Stimulated activated CD8-positive, alpha-beta memory T cell treated with anti-CD3 and anti-CD28 coated beads, Interleukin-4, amount 100 ng/mL, for 4 hours (primary cell): ENCODE measurements at regions not wholly inside any gene's neighbourhood (a gene's known extent, or its start where the extent isn't known, plus 50 kb on each side); places are given as distances from the start of the nearest gene placed in this dataset.
A peak's percentile ranks its signal among the peaks of the same experiment; 100 is the strongest.
"Not testable (repeated sequence)": the region's sequence is repeated elsewhere in the genome, so short reads cannot be mapped to it uniquely, and the experiment has no call there.

Experiments
- DNase-seq, 2 donors: peaks; one replicate each; pipeline ENCODE4 v3.0.0-alpha.2; 2020; ENCODE audit warnings: low read depth in 2 of 2, low spot score in 1 of 2

DNA sequence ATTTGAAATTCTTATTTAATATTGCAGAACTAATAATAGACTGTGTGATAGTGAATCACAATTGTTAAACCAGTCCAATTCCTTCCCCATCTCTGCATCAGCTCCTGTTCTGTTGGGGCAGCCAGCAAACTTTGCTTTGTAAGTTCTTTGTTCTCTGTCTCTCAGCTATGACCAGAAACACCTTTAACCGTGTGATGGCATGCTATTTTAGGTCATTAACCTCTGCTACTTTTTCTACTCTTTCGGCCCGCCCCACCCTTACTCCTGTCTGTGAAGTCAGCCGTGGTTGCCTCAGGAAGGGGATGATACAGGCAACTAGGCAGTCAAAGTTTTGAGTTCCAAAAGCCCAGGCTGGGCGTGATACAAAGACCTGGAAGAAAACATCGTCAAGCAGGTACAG, 51.3 kb upstream of the EGFL6 start:
- DNase-seq, result no peak

DNA sequence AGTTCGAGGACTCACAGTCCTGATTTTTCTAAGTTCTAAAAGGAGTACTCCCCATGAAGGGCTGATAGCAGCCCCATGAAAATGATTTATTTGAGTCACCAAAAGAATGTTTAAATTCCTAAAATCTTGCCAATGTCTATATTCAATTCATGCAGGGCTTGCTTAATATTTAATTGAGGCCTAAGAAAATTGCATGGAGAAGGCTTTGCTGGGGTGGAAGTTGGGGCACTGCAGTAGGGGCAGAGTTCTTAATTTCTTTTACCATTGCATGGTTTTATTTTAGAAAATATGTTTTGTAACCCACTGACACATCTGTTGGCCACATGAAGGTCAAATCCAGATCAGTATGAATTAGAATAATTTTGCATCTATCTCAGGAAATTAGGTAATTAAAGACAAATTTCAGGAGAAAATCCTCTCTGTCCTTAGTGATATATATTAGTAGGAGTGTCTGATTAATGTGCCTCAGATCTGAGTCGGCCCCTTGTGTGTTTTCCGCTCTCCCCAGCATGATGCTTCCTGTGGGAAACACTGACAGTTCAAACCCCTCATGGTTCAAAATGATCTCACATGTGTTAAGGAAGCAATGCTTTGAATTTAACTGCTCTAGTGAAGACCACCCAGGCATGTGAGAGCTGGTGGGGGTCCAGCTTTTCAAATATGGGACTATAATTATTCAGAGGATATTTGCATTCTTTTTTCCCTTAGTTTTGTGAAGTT, 54.0 kb upstream of the EGFL6 start:
- no peak for DNase-seq

- DNase-seq, result no peak
Measured at GRCh38 chrX:13511944-13512330, 57.5 kb upstream of the EGFL6 start.

GRCh38 chrX:13511241-13511943, 58.0 kb upstream of the EGFL6 start:
- DNase-seq, result no peak

DNA sequence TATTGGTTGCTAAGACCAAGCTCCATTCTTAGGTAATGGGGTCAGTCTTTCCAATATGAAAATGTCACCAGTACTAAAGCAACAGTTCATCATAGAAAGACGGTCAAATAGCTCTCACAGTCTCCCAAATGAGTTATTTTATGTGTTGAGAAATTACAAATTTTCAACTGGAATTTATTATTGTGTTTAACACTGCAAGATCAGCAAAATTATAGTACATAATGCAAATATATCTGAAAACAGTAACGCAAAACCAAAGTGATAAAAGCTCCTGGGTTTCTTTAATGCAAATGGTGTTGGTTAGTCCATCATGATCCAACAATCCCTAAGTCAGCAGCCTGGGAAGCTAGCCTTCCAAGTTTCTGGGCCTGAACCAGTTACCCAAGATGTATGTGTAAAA, 61.5 kb upstream of the EGFL6 start:
- DNase-seq, result no peak

- DNase-seq, result peak in 1 of 2 donors; percentile 5
Measured at GRCh38 chrX:13506574-13506973, 62.8 kb upstream of the EGFL6 start.

DNA sequence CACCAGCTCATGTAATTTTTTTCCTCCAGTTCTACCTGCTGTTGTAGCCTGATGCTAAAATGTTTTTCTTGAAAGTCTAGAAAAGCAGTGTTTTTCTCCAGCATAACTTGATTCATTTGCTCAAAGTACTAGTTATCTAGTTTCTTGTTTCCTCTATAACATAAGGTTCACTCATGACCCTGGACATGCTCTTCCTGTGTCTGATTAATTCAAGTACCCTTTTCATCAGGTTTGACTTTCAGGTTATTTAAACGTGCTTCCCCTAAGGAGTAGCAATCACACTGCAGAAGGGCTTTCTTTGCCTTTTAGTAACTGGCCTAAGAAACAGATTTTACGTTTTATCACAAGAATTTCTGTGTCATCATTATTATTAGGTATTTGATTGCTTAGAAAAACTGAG, 66.8 kb upstream of the EGFL6 start:
- DNase-seq, result no peak

- no peak for DNase-seq
Measured at GRCh38 chrX:13499736-13500135, 69.7 kb upstream of the EGFL6 start.

DNA sequence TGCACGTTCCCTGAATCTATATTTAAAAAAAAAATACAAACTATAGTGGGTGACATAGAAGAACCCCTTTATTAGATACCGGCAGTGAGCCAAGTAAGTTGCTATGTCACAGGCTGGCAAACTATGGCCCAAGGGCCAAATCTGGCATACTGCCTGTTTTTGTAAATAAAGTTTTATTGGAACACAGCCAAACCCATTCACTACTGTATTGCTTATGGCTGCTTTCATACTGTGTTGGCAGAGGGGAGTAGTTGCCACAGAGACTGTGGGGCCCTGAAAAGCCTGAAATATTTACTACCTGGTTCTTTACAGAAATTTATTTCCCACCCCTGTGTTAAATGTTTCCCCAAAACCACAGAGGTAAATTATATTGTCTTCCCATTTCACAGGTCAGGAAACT, 71.2 kb upstream of the EGFL6 start:
- DNase-seq, result no peak

DNA sequence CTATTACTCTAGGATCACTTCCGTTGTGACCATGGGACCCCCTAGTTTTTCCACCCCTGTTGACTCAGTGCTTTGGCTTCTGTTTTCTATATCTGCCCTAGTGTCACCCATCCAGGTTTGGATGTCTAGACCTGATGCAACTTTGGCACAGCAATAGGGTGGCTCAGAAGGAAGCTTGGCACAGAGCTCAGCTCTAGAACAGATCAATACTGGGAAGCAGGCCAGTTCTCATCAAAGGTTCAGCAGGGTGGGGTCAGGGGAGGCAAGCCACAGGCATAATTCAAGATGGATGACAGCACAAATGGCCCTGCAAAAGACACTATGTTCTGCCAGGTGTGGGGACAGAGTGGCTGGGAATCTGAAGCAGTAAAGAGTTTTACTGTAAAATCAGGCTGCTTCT, 74.2 kb upstream of the EGFL6 start:
- no peak for DNase-seq

DNA sequence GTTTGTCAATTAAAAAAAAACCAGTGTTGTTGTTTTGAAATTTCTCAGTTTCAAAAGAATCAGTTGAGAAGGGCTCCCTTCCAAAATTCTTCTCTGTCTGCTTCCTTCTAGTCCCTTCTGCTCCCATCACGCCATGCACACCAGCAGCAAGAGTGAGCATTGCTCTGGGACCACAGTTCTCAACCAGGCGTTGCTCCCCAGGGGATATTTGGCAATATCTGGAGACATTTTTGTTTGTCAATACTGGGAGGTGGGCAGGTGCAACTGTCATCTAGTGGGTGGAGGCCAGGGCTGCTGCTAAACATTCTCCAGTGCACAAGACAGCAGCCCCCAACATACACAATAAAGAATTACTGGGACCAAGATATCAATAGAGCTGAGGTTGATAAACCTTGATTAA, 74.8 kb upstream of the EGFL6 start:
- no peak for DNase-seq

DNA sequence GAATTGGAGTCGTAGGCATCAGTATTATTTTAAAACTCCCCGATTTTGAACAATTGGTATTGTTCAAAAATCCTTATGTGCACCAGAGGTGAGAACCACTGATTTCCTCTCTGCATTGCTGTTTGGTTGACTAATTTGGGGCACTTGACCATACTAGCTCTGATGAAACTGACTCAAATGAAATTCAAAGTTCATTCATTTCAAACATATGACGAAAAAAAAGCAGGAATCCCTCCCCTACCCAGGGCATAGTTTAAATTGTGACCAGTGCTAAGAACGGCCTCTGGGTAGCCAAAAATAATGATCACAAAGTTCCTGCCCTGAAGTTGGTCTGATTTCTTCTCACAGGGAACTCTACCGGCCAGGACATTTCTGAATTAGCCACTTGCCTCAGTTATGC, 75.7 kb upstream of the EGFL6 start:
- DNase-seq, result no peak

DNA sequence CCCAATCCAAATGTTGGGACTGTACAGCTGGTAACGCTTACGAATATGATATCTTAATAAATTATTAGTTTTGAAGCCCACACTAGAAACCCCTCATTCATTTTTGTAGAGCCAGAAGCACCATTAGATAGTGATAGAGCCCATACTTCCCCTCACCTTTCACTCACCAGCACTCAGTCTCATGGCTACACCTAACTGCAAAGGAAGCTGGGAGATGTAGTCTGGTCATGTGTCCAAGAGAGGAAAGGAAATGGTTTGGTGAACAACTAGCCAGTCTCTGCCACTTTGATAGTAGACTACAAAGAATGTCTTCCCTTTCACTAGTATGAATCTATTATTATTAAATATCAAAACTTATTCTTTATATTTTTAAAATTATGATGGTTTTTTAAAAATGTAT, 77.1 kb upstream of the EGFL6 start:
- DNase-seq, result no peak

- DNase-seq, result no peak
Measured at GRCh38 chrX:13491061-13491460, 78.3 kb upstream of the EGFL6 start.

- DNase-seq, result no peak
Measured at GRCh38 chrX:13489454-13489853, 79.9 kb upstream of the EGFL6 start.

- DNase-seq, result no peak
Measured at GRCh38 chrX:13487731-13488505, 81.5 kb upstream of the EGFL6 start.

DNA sequence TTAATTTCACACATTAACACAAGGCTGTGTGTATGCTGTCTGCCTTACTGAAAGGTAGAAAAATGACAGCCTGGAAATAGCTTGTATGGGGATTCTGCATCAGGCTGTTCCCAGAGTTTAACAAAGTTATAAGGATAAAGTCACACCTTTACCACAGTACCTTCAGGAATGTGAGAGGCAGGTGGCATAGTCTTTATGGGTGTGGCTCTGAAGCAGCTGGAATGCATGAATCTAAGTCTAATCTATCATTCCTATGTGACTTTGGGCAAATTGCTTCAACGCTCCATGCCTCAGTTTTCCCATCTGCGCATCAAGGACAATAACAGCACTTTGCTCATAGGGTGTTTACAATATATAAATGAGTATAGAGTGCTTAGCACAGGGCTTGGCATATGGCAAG, 84.2 kb upstream of the EGFL6 start:
- DNase-seq, result no peak

DNA sequence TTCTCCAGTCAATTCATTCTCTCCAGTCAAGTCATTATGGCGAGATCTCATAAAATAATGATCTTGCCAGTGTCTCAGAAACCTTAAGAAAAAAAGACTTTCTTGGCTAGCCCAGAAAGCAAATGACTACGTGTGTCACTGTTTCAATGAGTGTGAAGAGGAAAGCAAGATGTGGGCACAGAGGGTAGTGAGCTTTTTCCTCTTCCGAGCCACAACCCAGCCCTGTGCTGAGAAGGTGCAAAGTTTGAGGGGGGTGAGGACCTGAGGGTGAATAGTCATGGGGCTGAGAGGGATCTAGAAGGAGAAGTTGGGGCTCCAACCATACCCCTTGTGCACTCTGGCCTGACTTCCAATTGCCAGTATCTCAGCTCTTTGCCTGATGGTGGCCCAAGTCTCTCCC, 85.6 kb upstream of the EGFL6 start:
- DNase-seq, result no peak

GRCh38 chrX:13482746-13483541, 86.5 kb upstream of the EGFL6 start:
- no peak for DNase-seq

DNA sequence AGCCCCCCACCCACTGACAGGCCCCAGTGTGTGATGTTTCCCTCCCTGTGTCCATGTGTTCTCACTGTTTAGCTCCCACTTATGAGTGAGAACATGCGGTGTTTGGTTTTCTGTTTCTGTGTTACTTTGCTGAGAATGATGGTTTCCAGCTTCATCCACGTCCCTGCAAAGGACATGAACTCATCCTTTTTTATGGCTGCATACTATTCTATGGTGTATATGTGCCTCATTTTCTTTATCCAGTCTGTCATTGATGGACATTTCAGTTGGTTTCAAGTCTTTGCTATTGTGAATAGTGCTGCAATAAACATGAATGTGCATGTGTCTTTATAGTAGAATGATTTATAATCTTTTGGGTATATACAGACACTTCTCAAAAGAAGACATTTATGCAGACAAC, 88.6 kb upstream of the EGFL6 start:
- not testable (repeated sequence) for DNase-seq

GRCh38 chrX:13479452-13479813, 90.0 kb upstream of the EGFL6 start:
- no peak for DNase-seq
